ENCODE measurements at regions not wholly inside any gene's neighbourhood (a gene's known extent, or its start where the extent isn't known, plus 50 kb on each side); places are given as distances from the start of the nearest gene placed in this dataset.
A peak's percentile ranks its signal among the peaks of the same experiment; 100 is the strongest.

DNA sequence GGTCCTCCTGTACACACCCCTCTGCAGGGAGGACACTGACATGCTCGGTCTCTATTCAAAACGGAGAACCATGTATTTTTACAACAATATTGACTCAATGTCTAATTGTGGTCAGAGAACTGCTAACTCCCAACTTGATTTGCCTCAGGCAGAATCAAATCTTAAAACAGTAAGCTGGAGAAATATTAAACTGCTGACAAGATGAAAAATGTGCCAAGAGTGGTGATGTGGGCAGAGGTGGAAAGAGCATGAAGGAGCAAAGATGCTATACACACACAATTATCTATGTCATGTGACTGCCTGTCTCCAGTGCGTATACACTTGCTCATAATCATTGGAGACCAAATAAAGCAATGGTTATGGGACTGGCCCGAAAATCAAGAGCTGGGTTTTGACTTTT lies 556.1 kb upstream of the ZNF608 start:
- DNase-seq: no peak

DNA sequence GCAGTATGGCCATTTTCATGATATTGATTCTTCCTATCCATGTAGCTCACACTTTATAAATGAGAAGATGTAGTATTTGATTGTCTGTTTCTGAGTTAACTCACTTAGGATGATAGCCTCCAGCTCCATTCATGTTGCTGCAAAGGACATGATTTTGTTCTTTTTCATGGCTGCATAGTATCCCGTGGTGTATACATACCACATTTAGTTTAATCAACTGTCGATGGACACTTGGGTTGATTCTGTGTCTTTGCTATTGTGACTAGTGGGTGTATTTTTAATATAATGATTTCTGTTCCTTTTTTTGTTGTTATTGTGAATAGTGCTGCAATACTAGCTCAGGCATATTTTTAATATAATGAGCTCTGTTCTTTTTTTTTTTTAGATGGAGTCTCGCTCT lies 560.3 kb upstream of the ZNF608 start:
- no peak for DNase-seq

DNA sequence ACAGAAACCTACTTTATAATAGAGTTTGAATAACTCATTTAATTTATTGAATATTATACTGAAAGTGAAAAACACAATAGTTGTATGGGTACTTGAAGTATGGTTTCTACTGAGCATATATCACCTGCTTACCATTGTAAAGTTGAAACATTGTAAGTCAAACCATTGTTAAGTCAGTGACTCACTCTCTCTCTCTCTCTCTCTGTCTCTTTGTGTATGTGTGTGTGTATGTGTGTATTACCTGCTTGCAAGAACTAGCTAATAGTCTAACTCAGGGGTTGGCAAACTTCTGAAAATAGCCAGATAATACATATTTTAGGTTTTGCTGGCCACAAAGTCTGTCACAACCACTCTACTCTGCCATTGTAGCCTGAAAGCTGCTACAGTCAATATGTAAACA lies 564.3 kb upstream of the ZNF608 start:
- DNase-seq: no peak

DNA sequence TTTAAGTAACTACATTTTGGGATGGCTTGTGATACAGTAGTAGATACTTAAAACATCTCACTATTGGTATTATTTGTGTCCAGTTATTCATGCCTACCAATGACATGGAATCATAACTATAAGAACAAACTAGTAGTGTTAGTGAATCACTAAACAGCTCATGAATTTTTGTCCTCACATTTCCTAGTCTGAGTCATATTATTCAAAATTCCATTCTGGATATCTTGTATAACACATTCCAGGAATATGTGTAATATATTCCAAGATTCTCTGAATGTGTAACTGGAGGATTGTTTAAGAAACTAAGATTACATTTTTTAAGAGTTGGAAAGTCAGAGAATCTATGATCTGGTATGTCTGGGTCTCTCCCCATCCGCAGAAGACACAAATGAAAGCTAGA lies 565.3 kb upstream of the ZNF608 start:
- DNase-seq: no peak

DNA sequence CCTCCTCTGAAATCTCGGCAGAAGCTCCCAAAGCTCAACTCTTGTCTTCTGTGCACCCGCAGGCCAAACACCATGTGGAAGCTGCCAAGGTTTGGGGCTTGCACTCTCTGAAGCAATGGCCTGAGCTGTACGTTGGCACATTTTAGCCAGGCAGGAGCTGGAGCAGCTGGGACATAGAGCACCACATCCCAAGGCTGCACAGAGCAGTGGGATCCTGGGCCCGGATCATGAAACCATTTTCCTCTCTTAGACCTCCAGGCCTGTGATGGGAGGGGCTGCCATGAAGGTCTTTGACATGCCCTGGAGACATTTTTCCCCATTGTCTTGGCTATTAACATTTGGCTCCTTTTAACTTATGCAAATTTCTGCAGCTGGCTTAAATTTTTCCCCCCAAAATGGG lies 567.1 kb upstream of the ZNF608 start:
- no peak for DNase-seq

DNA sequence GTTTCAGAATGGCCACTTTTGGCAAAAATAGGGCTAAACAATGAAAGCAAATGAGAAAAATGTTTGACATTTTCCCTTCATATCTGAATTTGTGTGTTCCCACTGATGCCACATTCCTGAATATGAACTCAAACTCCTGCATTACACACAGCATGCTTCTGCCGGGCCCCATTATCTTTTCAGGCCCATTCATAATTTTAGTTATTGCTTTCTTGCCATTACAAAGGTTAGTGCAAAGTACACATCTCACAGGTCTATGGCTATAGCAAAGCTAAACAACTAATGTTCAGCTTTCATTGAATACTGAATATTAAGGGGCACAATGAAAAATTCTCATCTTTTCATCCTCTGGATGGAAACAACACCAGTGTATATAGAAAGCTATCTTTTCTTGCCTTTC lies 568.9 kb upstream of the ZNF608 start:
- no peak for DNase-seq

DNA sequence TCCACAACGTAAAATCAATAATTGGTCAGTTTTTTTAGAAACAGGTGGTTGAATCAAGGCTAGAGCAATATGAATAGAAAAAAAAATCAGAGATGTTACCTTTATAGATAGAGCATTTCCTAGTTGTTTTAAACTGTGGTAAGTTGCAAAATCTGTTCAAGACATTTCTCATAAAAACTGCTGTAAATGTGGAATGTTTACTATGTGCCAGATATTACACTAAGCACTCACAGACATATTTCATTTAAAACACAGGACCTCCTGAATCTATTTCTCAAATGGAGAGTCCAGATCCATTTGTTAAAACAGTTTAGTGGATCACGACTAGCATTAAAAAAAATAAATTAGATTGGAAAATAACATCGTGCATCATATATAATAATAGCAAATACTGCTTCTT lies 570.0 kb upstream of the ZNF608 start:
- no peak for DNase-seq

DNA sequence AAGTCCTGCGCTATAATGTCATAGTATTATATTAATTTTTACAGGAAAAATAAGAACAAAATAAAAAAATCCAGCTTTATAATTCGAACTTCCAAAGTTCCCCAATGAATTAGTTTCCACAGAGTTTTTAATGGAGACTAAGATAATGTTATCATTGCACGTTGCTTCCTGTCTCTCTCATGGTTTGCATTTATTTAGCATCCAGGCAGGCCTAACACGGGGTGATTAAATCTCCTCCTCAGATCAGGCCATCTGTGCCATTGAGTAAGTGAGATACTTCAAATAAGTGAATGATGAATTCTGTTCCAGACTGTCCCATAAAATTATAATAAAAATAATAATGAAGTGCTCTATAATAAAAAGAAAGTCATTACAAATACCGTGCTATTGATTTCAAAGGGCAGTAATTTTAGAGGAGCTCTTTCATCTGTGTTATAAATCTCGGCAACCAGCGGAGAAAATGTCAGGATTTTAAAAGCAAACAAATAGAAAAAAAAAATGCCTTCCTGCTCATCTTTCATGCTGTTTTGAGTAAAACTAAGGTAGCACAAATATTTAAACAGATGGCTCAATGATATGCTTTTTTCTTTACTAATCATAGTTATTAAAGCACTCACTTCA lies 570.6 kb upstream of the ZNF608 start:
- no peak for DNase-seq

DNA sequence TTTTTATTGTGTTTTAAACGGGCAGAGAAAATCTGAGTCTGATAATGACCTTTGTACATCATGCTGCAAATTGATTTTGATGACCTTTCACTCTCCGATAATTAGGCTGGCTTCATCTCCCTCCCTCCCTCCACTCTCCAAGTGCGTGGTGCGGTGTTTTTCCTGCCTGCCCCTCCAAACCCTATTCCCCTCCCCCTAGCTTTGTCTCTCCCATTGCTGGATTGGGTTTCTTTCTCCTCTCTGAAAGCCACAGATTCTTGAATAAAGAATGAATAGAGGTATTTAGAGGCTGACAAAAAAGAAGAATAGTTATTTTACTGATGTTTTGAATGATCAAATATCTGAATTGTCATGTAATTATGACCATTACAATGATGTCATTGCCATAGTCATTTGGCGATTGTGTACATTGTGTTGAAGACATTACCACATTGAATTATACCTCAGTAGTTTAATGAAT lies 571.1 kb upstream of the ZNF608 start:
- no peak for DNase-seq

DNA sequence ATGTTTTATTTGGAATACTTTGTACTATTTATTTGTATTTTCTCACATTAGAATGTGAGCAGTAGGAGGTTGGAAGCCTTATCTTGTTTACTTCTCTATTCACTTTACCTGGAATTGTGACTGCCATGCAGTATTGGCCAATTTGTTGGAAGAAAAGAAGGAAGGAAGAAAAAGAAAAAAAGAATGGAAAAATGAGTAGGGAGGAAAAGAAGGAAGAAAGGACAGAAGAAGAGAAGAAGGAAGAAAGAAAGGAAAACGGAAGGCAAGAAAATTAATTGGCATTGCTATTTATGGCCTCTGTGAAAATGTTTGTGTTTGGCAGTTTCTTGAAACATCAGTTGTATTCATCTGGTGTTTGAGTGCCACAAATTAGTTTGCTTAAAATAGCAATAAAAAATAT lies 575.2 kb upstream of the ZNF608 start:
- no peak for DNase-seq

DNA sequence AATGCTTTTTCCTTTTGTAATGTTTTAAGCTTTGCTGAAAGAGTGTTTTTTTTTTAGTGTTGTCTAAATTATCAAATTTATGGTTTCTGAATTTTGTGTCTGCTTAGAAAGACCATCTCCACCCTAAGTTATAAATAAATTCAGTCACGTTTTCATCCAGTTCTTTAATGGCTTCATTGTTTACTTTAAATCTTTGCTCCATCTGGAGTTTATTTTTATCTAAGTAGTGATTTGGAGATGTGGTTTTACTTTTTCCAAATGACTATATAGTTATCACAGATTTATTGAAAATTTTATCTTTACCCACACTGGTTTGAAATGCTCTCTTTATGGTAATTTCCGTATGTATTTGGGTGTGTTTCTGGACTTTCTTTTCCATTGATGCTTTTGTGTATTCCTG lies 577.2 kb upstream of the ZNF608 start:
- no peak for DNase-seq

DNA sequence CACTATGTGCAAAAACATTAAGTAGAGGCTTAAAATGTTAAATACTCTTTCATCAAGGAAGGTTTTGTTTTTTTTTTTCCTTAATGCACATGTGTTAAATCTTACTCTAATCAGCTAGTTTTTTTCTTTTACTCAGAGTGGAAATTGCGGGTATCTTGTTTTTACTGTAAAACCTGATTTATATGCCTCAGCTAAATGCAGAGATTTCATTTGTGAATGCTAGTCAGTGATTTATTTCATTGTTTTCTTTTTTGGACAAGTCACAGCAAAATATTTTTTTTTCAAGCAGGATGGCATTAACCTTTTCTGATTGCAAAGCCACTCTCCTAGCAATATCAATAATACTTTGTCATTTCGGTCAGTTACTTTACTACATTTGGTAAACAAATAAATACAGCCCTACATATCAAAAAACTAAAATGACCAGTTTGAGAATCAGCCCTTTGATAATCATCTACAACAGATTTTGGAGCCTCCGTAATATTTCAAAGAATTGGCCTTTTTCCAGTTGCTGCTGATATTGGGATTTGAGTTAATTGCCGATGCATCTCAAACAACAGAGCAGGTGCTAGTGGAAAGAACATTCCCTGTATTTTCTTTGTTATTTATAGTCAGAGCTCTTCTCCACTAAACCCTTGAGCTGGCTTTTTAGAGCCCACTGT lies 579.2 kb upstream of the ZNF608 start:
- DNase-seq: no peak

DNA sequence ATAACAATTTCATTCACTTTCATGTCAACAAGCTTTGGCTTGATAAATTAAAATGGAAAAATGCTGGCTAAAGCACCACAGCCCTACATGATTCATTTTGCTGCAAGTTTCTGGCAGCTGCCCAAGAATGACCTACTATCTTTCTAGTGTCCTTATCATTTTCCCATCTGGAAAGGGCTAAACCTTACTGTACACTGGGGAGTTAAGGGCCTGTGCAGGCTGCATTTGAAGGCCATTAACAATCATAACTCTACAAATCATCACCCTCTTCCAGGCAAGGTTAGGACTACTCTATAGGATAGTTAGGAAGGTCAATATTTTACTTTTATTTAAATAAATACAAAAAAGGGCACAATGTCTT lies 579.7 kb upstream of the ZNF608 start:
- DNase-seq: no peak

DNA sequence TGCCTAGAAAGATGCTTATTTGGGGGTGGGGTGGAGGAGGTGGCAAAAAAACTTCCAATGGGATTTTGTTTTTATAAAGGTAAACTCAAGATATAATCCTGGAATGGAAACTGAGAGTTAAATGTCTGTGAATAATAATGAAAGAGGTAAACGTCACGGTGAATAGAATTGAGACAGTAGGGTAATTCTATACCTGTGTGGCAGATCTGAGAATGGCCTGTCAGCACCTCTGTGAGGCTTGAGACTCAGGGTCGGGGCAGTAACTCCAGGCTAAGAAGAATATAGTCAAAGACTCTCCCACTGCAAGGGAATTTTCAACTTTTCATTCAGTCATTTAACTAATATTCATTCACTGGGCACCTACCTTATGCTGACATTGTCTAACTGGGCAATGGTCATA lies 581.2 kb upstream of the ZNF608 start:
- no peak for DNase-seq

DNA sequence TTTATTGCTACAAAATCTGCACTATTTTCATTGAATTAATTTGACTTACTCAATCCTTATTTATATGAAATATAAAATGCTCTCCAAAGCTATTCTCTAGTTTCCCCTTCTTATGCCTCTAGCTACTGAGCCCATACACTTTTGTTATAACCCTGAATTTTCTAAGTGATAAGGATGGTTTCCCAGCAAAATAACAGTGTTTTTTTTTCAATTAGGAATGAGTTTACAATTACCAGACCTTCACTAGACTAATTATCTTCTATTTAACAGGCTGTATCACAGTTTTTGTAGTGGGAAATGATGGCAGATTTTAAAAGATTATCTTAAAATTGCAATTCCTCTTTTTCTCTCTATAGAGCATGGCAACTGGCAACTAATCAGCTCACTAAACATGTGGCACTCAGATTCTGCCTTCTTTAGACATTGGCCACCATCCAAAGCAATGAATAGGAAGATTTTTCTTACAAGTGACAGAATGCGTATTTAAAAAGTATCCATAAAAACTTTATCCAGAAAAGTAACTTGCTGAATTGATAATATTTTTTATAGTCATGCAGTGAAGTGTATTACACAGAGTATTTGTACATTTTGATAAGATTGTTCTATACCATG lies 585.7 kb upstream of the ZNF608 start:
- no peak for DNase-seq

DNA sequence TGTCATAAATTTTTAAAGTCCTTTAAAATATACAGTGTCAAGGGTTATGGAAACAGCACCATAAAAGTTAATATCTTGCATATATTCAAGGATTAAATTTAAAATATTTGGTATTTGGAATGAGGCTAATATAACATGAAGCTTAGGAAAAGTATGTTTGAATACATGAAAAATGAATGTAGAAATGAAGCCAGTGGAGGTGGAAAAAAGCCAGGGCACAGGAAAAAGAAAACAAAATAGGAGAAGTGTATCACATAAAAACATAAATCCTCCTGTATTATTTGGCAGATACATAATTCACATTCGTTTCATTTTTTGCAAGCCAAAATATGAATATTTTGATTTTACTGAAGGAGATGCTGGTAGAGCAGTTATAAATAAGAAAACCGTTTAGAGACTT lies 587.0 kb upstream of the ZNF608 start:
- no peak for DNase-seq

DNA sequence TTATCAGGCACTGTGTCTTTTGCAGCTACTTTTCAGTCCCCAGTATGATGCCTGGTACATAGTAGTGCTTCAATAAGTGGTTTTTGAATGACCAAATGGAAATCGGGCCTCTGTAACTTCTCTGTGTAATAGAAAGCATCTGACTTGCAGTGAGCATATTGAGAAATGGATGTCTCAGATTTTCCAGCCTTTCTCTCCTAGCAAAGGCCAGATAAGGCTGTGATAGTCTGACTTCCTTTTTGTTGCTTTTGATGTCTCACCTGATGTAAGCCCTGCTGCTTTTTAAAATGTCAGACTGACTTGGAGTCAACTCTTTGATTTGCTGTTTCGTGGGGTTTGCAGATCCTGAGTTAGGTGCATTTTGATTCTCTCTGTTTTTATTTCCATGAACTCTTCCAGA lies 590.0 kb upstream of the ZNF608 start:
- no peak for DNase-seq

DNA sequence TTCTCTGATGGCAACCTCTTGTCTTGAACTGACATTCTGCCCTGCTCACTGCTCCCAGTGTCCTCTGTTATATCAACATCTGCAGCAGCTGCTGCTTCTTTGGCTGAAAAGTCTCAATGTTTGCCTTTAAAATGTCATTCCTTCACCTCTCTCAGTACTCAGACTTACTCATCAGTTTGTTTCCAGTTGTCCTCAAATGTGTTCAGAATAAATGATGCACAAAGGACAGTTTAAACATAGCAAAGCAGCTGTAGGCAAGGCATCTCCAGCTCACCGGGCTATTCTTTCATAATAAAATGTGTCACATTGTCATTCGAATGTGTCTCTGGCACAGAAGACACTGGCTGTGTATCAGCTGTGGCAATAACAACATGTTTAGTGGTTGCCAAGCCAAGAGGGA lies 590.9 kb upstream of the ZNF608 start:
- DNase-seq: no peak

DNA sequence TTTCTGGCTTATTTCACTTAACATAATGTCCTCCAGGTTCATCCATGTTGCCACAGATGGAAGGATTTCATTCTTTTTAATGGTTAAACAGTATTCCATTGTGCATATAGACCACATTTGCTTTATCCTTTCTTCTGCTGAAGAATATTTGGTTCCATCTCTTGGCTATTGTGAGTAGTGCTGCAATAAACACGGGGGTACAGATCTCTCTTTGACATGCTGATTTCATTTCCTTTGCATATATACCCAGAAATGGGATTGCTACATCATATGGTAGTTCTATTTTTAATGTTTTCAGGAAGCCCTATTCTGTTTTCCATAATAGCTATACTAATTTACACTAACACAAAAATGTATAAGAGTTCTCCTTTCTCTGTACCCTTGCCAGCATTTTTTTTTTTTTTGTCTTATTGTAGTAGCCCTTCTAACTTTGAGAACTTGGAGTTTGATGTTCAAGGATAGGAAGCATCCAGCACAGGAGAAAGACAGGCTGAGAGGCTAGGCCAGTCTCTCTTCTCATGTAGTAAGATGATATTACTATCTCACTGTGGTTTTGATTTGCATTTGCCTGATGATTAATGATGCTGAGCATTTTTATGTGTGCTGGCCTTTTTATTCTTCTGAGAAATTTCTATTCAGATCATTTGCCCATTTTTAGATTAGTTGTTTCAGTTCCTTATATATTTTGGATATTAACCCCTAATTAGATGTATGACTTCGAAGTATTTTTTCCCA lies 592.2 kb upstream of the ZNF608 start:
- DNase-seq: no peak

DNA sequence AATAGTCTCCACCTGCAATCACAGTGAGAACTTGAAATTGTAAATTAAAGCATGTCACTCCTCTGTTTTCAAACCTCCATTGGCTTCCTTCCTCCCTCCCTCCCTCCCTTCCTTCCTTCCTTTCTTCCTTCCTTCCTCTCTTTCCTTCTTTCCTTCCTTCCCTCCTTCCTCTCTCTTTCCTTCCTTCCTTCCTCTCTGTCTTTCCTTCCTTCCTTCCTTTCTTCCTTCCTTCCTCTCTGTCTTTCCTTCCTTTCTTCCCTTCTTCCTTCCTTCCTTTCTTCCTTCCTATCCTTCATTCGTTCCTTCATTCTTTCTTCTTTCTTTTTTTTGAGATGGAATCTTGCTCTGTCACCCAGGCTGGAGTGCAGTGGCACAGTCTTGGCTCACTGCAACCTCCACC lies 595.0 kb upstream of the ZNF608 start:
- DNase-seq: no peak

DNA sequence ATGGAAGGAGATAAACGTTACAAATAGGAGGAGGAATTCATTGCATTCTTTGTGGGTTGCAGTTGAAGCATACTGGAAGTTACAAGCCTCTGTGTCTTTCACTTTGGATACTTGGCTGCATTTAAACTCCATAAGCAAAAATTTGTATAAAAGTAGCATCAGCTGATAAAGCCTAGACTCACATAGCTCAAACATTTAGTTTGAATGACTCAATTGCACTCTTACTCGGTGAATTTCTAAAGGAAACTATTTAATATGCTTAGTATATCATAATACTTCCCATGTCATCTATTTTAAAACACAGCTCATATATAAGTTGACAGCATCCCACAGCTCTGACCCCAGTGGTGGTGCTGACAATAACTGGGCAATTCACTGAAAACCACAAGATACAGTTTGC lies 596.6 kb upstream of the ZNF608 start:
- DNase-seq: no peak

DNA sequence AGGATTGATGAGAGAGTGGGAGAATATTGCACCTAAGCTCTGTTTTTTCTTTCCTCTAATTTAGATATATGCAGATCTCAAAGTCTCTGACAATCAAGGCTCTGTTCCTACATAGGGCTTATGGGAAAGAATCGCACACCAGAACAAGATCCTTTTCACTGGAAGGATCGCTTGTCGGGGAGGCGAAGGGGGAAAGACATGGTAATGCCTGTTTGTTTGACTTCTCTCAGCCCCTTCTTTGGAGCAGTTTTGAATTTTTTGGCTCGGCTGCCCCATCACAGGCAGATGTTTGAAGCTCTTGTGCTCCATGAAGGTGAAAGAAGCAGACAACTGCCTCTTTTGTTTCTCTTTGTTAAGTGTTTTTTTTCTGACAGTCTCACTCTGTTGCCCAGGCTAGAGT lies 599.9 kb upstream of the ZNF608 start:
- no peak for DNase-seq

DNA sequence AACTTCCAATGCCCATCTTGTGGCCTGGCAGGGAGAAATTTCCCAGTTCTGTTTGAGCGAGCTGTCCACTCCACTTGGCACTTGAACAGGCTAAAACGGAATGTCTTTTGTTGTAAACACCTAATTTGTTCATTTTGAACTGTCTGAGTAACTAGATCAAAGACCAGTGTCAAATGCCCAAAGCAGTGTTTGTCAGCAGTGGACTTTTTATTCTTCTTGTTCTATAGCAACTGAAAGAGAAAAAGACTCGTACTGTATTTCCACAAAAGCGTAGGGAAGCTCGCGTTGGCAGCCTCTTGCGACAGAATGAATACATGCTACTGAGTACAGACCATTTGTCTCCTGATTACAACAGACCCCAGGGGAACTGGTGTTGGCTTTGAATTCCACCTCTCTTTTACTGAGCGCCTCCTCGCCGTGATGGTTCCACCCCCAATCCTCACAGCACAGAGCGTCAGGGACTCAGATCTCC lies 601.8 kb upstream of the ZNF608 start:
- peak; percentile 54 for DNase-seq
